C4-2B (cell line): ENCODE measurements at regions not wholly inside any gene's neighbourhood (a gene's known extent, or its start where the extent isn't known, plus 50 kb on each side); places are given as distances from the start of the nearest gene placed in this dataset.
"Not testable (repeated sequence)": the region's sequence is repeated elsewhere in the genome, so short reads cannot be mapped to it uniquely, and the experiment has no call there.

Experiments
- H3K27ac ChIP-seq: fragments of 450-650 bp; 2 replicates; pipeline ENCODE4 v1.5.1; 2017
- CTCF ChIP-seq: fragments of 450-650 bp; conservative IDR thresholded peaks from 2 replicates; pipeline ENCODE4 v1.5.1; 2017; ENCODE audit warnings: mild to moderate bottlenecking
- ZFX ChIP-seq: fragments of 450-650 bp; IDR thresholded peaks from 2 replicates; pipeline ENCODE4 v1.6.1; 2017

DNA sequence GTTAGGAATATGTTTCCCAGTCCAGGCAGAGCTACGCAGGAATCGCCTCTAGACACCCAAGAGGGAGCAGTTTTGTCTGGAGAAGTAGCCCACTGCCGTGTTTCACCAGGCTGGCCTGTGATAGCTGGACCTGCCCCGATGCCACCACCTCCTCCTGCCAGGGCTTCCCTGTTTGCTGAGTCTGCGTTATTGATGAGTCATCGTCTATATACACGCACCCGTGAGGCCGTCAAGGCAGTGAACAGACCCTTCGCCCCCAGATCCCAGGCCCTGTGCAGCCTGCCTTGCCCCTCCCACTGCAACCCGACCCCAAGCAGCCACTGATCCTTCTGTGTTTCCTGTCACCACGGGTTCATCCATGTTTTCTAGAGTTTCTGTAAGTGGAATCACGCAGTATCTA, 141.9 kb downstream of the IGLL1 start:
- no peak overlapping the region for H3K27ac ChIP-seq
- no peak for TF ChIP-seq CTCF
- no peak for TF ChIP-seq ZFX

DNA sequence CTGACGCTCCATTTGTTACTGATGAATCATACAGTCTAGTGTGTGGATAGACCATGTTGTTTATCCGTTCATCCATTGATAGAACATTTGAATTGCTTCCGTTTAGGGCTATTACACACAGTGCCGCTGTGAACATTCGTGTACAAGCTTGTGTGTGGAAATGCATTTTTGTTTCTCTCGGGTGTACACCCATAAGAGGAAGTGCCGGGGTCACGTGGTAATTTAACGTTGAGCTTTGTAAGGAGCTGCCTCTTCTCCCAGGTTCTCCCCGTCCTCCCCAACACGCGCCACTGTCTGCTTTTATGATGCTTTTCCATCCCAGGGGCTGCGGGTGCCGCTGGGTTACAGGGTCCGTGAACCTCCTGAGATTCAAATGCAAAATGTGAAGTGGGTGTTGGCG, 142.3 kb downstream of the IGLL1 start:
- TF ChIP-seq CTCF, result no peak
- no peak for TF ChIP-seq ZFX
- no peak overlapping the region for H3K27ac ChIP-seq

DNA sequence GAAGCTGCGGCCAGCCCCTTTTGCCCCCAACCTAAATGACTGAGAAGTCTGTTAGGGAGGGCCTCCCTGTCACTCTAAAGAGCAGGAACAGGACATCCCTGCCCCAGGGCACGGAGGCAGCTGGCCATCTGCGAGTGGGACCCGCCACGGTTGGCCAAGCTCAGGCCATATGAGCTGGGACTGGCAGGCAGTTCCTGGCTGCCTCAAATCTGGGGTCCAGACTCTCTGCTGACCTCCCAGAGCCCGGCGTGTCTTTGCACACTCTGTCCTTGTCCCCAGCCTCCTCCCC, 143.0 kb downstream of the IGLL1 start:
- not testable (repeated sequence) for H3K27ac ChIP-seq

- H3K27ac ChIP-seq, result not testable (repeated sequence)
Measured at GRCh38 chr22:23436354-23437106, 143.6 kb downstream of the IGLL1 start.

- H3K27ac ChIP-seq, result not testable (repeated sequence)
Measured at GRCh38 chr22:23435186-23435585, 144.9 kb downstream of the IGLL1 start.

- H3K27ac ChIP-seq, result not testable (repeated sequence)
Measured at GRCh38 chr22:23434198-23434830, 145.8 kb downstream of the IGLL1 start.

DNA sequence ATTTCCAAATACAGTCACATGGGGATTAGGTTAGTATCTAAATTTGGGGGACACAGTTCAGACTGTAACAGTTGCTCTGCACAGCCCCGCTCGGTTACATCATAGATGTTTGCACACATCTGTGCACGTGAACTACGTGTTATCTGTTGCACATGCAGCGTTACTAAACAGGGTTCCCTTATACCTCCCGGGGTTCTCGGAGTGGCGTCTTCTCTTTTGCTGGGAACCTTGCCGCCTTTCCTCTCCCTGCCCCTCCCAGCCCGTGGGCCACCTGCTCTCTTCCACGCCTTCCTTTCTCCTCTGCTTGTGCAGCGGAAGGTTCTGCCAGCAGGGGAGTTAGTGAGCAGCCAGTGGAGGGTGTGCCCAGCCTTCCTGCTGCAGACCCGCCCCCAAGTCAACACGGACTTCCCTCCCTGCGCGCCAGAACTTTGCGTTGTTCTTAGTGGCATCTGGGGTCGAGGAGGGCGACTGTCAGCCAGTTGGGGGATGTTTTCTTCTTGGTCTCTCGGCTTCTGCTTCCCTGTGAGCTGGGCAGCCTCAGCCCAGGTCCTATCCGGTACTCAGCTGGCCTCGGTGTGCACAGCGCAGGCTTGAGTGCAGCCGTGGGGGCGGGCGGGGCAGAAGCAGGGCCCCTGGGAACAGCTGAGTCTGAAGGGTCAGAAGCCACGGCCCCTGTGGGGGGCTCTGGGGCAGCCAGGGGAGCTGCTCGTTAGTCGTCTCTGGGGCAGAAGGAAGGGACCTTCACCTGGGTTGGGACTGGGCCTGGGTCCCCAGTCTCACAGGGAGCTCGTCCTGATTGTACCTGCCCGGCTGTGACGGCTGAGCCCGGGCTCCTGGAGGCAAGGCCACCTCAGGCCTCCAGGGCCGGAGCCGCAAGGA, 146.7 kb downstream of the IGLL1 start:
- peak overlapping the region; percentile 33; the same call in 1 of the 2 replicates for H3K27ac ChIP-seq
- peak; percentile 86 for TF ChIP-seq CTCF

- H3K27ac ChIP-seq, result 0 out of 2 replicates have a peak overlapping the region, but pooled peaks have one; percentile 33
Measured at GRCh38 chr22:23432719-23433118, 147.4 kb downstream of the IGLL1 start.

GRCh38 chr22:23431337-23432072, 148.6 kb downstream of the IGLL1 start:
- H3K27ac ChIP-seq, result no peak overlapping the region
- no peak for TF ChIP-seq ZFX
- TF ChIP-seq CTCF, result no peak

DNA sequence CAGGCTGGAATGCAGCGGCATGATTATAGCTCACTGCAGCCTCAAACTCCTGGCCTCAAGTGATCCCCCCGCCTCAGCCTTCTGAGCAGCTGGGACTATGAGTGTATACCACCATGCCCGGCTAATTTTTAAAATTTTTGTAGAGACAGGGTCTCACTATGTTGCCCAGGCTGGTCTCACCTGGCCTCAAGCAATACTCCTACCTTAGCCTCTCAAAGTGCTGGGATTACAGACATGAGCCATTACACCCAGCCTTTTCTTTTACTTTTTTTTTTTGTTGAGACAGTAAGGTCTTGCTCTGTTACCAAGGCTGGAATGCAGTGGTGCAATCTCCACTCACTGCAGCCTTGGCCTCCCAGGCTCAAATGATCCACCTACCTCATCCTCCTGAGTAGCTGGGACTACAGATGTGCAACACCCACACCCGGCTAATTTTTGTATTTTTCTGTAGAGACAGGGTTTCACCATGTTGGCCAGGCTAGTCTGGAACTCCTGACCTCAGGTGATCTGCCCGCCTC, 155.5 kb downstream of the IGLL1 start:
- not testable (repeated sequence) for H3K27ac ChIP-seq
